HG02870 (cell line): ENCODE measurements at regions not wholly inside any gene's neighbourhood (a gene's known extent, or its start where the extent isn't known, plus 50 kb on each side); places are given as distances from the start of the nearest gene placed in this dataset.

Experiments
- ATAC-seq: cut with Tn5 transposase; IDR thresholded peaks from one replicate; pipeline ENCODE4 v1.9.1; 2021; ENCODE audit warnings: mild to moderate bottlenecking, moderate library complexity; ENCODE audit not compliant: unreplicated experiment

- ATAC-seq: no peak
Observed at GRCh38 chr6:14968056-14968637, 277.7 kb upstream of the JARID2 start.

GRCh38 chr6:14969126-14969525 is 276.7 kb upstream of the JARID2 start:
- ATAC-seq: no peak

GRCh38 chr6:14972379-14973067 is 273.3 kb upstream of the JARID2 start:
- no peak for ATAC-seq

GRCh38 chr6:14974372-14974771 is 271.5 kb upstream of the JARID2 start:
- no peak for ATAC-seq

- ATAC-seq: no peak
Observed at GRCh38 chr6:14974792-14975470, 270.9 kb upstream of the JARID2 start.

GRCh38 chr6:14975471-14975817 is 270.4 kb upstream of the JARID2 start:
- no peak for ATAC-seq

- ATAC-seq: no peak
Observed at GRCh38 chr6:14977747-14978382, 268.0 kb upstream of the JARID2 start.

- no peak for ATAC-seq
Observed at GRCh38 chr6:14981960-14982359, 263.9 kb upstream of the JARID2 start.

- ATAC-seq: no peak
Observed at GRCh38 chr6:14983599-14984518, 262.0 kb upstream of the JARID2 start.

- ATAC-seq: no peak
Observed at GRCh38 chr6:14984519-14984853, 261.4 kb upstream of the JARID2 start.

GRCh38 chr6:14985366-14985765 is 260.5 kb upstream of the JARID2 start:
- ATAC-seq: no peak

GRCh38 chr6:14986370-14986769 is 259.5 kb upstream of the JARID2 start:
- ATAC-seq: no peak

GRCh38 chr6:14987490-14987889 is 258.4 kb upstream of the JARID2 start:
- no peak for ATAC-seq

GRCh38 chr6:14992382-14992781 is 253.5 kb upstream of the JARID2 start:
- no peak for ATAC-seq

- ATAC-seq: no peak
Observed at GRCh38 chr6:14995208-14995607, 250.7 kb upstream of the JARID2 start.

GRCh38 chr6:14995966-14996602 is 249.8 kb upstream of the JARID2 start:
- no peak for ATAC-seq

GRCh38 chr6:14996892-14997291 is 249.0 kb upstream of the JARID2 start:
- no peak for ATAC-seq

GRCh38 chr6:14997507-14997906 is 248.4 kb upstream of the JARID2 start:
- ATAC-seq: no peak

- no peak for ATAC-seq
Observed at GRCh38 chr6:14999106-14999505, 246.8 kb upstream of the JARID2 start.

GRCh38 chr6:15001326-15001910 is 244.5 kb upstream of the JARID2 start:
- no peak for ATAC-seq
